HUDEP-2 (cell line): ENCODE measurements at regions not wholly inside any gene's neighbourhood (a gene's known extent, or its start where the extent isn't known, plus 50 kb on each side); places are given as distances from the start of the nearest gene placed in this dataset.
A peak's percentile ranks its signal among the peaks of the same experiment; 100 is the strongest.

Source experiments
- DNase-seq, 76 experiments: peaks; one replicate each; lab custom pipeline; 2025; ENCODE audit not compliant: unreplicated experiment in 76 of 76; lab: John Stamatoyannopoulos, UW

GRCh38 chr18:50473881-50474280 is 86.0 kb upstream of the MAPK4 start:
- no peak for DNase-seq

- DNase-seq: no peak
Measured at GRCh38 chr18:50475538-50476193, 84.2 kb upstream of the MAPK4 start.

- no peak for DNase-seq
Measured at GRCh38 chr18:50492097-50492496, 67.8 kb upstream of the MAPK4 start.

- DNase-seq: no peak
Measured at GRCh38 chr18:50494569-50494968, 65.3 kb upstream of the MAPK4 start.

GRCh38 chr18:50506362-50506761 is 53.5 kb upstream of the MAPK4 start:
- no peak for DNase-seq

GRCh38 chr18:50507120-50507590 is 52.7 kb upstream of the MAPK4 start:
- DNase-seq: peak in 32 of 76 experiments; percentile 0 to 53 (median 12)

GRCh38 chr18:50508228-50508627 is 51.7 kb upstream of the MAPK4 start:
- no peak for DNase-seq

GRCh38 chr18:50509012-50509411 is 50.9 kb upstream of the MAPK4 start:
- no peak for DNase-seq
